ENCODE measurements at regions not wholly inside any gene's neighbourhood (a gene's known extent, or its start where the extent isn't known, plus 50 kb on each side); places are given as distances from the start of the nearest gene placed in this dataset.

DNA sequence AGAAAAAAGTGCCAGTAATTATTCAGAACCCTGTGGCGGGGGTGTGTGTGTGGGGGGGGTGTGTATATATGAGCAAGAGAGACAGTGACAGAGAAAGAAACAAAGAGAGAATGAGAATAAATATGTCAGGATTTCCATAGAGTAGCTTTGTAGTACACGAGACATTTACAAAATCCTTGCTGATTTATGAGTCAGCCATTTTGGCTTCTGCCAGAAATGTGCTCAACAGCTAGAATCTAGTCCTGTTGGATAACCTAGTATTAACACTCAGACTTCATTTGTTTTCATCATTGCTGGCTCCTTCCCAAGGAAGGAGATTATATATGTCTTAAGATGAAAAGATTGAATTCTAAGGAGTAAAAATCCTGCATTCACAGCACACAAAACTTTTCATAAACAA is 140.5 kb upstream of the HNRNPA3 start:
- no peak overlapping the region for H3K4me3 Mint-ChIP-seq (ENCODE audit: unreplicated experiment)
- H3K9me3 Mint-ChIP-seq (ENCODE audit: unreplicated experiment) = no peaks in the 10 kb centered on the region
- H3K27me3 Mint-ChIP-seq (ENCODE audit: unreplicated experiment) = peaks cover 2% of the 10 kb centered on the region
- DNase-seq = no peak
- no peaks in the 10 kb centered on the region for H3K4me1 Mint-ChIP-seq (ENCODE audit: low read depth, unreplicated experiment)
- no peaks in the 10 kb centered on the region for H3K36me3 Mint-ChIP-seq (ENCODE audit: unreplicated experiment)
- TF ChIP-seq, protein P1, sequence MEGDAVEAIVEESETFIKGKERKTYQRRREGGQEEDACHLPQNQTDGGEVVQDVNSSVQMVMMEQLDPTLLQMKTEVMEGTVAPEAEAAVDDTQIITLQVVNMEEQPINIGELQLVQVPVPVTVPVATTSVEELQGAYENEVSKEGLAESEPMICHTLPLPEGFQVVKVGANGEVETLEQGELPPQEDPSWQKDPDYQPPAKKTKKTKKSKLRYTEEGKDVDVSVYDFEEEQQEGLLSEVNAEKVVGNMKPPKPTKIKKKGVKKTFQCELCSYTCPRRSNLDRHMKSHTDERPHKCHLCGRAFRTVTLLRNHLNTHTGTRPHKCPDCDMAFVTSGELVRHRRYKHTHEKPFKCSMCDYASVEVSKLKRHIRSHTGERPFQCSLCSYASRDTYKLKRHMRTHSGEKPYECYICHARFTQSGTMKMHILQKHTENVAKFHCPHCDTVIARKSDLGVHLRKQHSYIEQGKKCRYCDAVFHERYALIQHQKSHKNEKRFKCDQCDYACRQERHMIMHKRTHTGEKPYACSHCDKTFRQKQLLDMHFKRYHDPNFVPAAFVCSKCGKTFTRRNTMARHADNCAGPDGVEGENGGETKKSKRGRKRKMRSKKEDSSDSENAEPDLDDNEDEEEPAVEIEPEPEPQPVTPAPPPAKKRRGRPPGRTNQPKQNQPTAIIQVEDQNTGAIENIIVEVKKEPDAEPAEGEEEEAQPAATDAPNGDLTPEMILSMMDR (IDR thresholded peaks at IDR 0.05; ENCODE audit: partially characterized antibody, unreplicated experiment) = no peak
- no peak overlapping the region for H3K27ac Mint-ChIP-seq (ENCODE audit: unreplicated experiment)

DNA sequence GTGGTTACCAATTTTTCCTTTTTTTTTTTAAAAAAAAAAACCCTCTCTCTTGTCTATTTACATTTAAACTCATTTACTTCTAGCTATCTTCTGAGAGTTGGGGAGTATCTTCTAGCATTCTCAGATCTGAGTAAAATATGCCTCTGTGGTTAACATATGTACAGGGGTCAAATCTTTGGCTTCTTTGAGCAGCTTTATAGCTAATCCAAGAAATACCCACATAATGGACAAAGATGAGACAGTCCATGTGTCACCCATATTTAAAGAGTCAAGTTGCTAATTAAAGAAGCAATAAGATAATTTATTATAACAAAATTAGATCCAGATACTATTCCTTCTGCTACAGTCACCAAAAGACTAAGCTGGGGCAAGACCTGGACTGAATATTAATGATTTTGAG is 139.0 kb upstream of the HNRNPA3 start:
- H3K27ac Mint-ChIP-seq (ENCODE audit: unreplicated experiment) = no peak overlapping the region
- no peak for DNase-seq
- no peak overlapping the region for H3K4me3 Mint-ChIP-seq (ENCODE audit: unreplicated experiment)
- H3K36me3 Mint-ChIP-seq (ENCODE audit: unreplicated experiment) = no peaks in the 10 kb centered on the region
- H3K4me1 Mint-ChIP-seq (ENCODE audit: low read depth, unreplicated experiment) = no peaks in the 10 kb centered on the region
- peaks cover 2% of the 10 kb centered on the region for H3K27me3 Mint-ChIP-seq (ENCODE audit: unreplicated experiment)
- TF ChIP-seq, protein P1 (IDR thresholded peaks at IDR 0.05; ENCODE audit: partially characterized antibody, unreplicated experiment) = no peak
- no peaks in the 10 kb centered on the region for H3K9me3 Mint-ChIP-seq (ENCODE audit: unreplicated experiment)

DNA sequence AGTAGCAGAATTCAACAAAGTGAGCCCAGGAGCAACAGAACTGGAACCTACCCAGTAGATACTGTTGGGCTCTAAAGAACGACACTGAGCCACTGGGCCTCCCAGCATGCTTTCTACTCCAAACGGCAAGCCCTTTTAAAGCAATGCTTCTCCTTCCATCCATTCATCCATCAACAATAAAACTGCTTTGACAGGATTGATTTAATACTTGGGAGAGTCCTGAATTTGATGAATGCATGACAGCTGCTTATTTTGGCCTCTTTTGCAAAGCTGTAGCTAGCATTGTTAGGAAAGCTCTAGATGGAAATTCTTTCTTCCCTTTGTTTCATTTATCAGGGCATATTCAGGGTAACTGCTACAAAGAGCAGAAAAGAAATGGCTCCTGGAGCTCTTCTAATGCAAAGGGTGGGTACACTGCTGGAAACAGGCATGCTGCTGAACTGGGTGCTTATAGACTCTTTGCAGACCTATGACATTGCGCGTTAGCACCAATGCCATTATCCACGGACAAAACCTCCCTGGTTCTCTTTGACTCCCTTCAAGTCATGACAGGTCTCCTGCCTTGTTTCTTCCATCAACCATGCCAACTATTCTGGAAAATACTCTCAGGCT is 138.4 kb upstream of the HNRNPA3 start:
- peaks cover 2% of the 10 kb centered on the region for H3K27me3 Mint-ChIP-seq (ENCODE audit: unreplicated experiment)
- H3K4me3 Mint-ChIP-seq (ENCODE audit: unreplicated experiment) = no peak overlapping the region
- H3K27ac Mint-ChIP-seq (ENCODE audit: unreplicated experiment) = no peak overlapping the region
- TF ChIP-seq, protein P1 (IDR thresholded peaks at IDR 0.05; ENCODE audit: partially characterized antibody, unreplicated experiment) = no peak
- H3K36me3 Mint-ChIP-seq (ENCODE audit: unreplicated experiment) = no peaks in the 10 kb centered on the region
- H3K9me3 Mint-ChIP-seq (ENCODE audit: unreplicated experiment) = no peaks in the 10 kb centered on the region
- DNase-seq = no peak
- no peaks in the 10 kb centered on the region for H3K4me1 Mint-ChIP-seq (ENCODE audit: low read depth, unreplicated experiment)

DNA sequence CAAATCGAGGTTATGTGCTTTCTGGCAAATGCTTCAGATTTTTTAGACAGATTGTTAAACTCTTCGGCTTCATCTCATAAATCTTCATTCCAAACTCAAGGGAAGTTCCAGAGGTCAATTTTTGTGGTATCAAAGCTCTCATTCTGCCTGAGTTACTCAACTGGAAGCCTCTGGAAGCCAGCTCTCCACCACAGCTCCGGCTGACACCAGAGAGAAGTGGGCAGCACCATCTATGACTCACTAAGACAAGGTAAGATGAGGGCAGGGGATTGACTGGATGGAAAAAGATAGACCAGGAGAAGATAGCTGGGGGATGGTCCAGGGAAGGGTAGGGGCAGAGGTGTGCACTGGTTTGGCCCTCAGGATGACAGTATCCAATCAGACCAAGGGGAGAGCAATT is 137.3 kb upstream of the HNRNPA3 start:
- H3K36me3 Mint-ChIP-seq (ENCODE audit: unreplicated experiment) = no peaks in the 10 kb centered on the region
- TF ChIP-seq, protein P1 (IDR thresholded peaks at IDR 0.05; ENCODE audit: partially characterized antibody, unreplicated experiment) = no peak
- H3K27me3 Mint-ChIP-seq (ENCODE audit: unreplicated experiment) = peaks cover 2% of the 10 kb centered on the region
- DNase-seq = no peak
- no peak overlapping the region for H3K4me3 Mint-ChIP-seq (ENCODE audit: unreplicated experiment)
- no peaks in the 10 kb centered on the region for H3K9me3 Mint-ChIP-seq (ENCODE audit: unreplicated experiment)
- H3K4me1 Mint-ChIP-seq (ENCODE audit: low read depth, unreplicated experiment) = no peaks in the 10 kb centered on the region
- no peak overlapping the region for H3K27ac Mint-ChIP-seq (ENCODE audit: unreplicated experiment)

DNA sequence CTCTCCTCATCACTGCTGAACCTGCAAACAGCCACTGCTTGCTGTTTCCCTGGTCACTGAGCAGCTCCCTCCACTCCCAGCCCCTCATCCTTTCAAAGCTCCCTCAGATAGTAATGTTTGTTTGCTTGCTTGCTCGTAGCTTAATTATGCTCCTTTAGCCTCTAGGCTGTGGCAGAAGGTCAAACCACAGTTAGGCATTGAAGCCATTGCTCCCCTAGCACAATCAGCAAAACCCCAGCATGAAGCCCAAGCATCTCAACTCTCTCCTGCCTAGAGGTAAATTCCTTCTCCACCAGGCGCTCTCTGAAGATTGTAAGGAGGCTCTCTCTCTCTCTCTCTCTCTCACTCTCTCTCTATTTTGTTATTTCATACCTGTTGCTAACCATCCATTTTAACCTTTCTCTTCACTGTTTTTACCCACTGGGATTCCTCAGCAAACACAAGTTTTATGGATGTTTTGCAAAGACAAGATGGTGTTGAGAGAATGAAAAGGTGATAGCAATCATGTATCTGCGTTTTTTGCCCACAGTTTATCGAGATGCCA is 135.9 kb upstream of the HNRNPA3 start:
- no peaks in the 10 kb centered on the region for H3K36me3 Mint-ChIP-seq (ENCODE audit: unreplicated experiment)
- TF ChIP-seq, protein P1 (IDR thresholded peaks at IDR 0.05; ENCODE audit: partially characterized antibody, unreplicated experiment) = no peak
- no peaks in the 10 kb centered on the region for H3K9me3 Mint-ChIP-seq (ENCODE audit: unreplicated experiment)
- H3K27me3 Mint-ChIP-seq (ENCODE audit: unreplicated experiment) = peaks cover 2% of the 10 kb centered on the region
- no peak overlapping the region for H3K27ac Mint-ChIP-seq (ENCODE audit: unreplicated experiment)
- no peak for DNase-seq
- no peak overlapping the region for H3K4me3 Mint-ChIP-seq (ENCODE audit: unreplicated experiment)
- no peaks in the 10 kb centered on the region for H3K4me1 Mint-ChIP-seq (ENCODE audit: low read depth, unreplicated experiment)
